Activated CD8-positive, alpha-beta T cell treated with anti-CD3 and anti-CD28 coated beads for 36 hours (primary cell): ENCODE measurements at regions not wholly inside any gene's neighbourhood (a gene's known extent, or its start where the extent isn't known, plus 50 kb on each side); places are given as distances from the start of the nearest gene placed in this dataset.

Source experiments
- ATAC-seq: fragments of 200-7000 bp; cut with Tn5 transposase; one replicate; pipeline ENCODE4 v1.10.0; 2021; ENCODE audit warnings: mild to moderate bottlenecking, moderate library complexity
- CTCF ChIA-PET: fragments of 350-600 bp; sonication (Branson Sonifier 250); formaldehyde crosslinking; loops from one replicate; lab custom pipeline; 2021; ENCODE audit warnings: antibody characterized with exemption; lab: Charles Lee
- POLR2A ChIA-PET: fragments of 350-600 bp; sonication (Branson Sonifier 250); formaldehyde crosslinking; loops from one replicate; lab custom pipeline; 2021; ENCODE audit warnings: antibody characterized with exemption; lab: Charles Lee
- DNase-seq: peaks from one replicate; pipeline ENCODE4 v3.0.0-alpha.2; 2020
- H3K27ac Mint-ChIP-seq: one replicate; pipeline ENCODE4 v1.8.0; 2021; ENCODE audit warnings: mild to moderate bottlenecking, mixed read lengths
- H3K27me3 Mint-ChIP-seq: one replicate; pipeline ENCODE4 v1.8.0; 2021; ENCODE audit warnings: mixed read lengths
- H3K36me3 Mint-ChIP-seq: one replicate; pipeline ENCODE4 v1.8.0; 2021; ENCODE audit warnings: low read depth, mixed read lengths
- H3K4me1 Mint-ChIP-seq: one replicate; pipeline ENCODE4 v1.8.0; 2021; ENCODE audit warnings: low read depth, mixed read lengths
- H3K4me3 Mint-ChIP-seq: one replicate; pipeline ENCODE4 v1.8.0; 2021; ENCODE audit warnings: mild to moderate bottlenecking, moderate library complexity, mixed read lengths
- H3K9me3 Mint-ChIP-seq: one replicate; pipeline ENCODE4 v1.8.0; 2021; ENCODE audit warnings: mixed read lengths
- CTCF ChIP-seq: fragments of 200-600 bp; IDR thresholded peaks from one replicate; pipeline ENCODE4 v1.8.0; 2022; ENCODE audit warnings: antibody characterized with exemption, mild to moderate bottlenecking
- intact Hi-C: fragments of 100-400 bp; cut with micrococcal nuclease; formaldehyde crosslinking; loops from one replicate; pipeline ENCODE4 v1.10.0; 2022

GRCh38 chr11:44380009-44380313 is 70.0 kb upstream of the ALX4 start:
- ATAC-seq (no peak), DNase-seq (no peak)
- POLR2A ChIA-PET: no interaction called here
- Mint-ChIP-seq H3K9me3 (no peaks in the 10 kb centered on the region), H3K27ac (no peak overlapping the region), H3K36me3 (no peaks in the 10 kb centered on the region), H3K27me3 (peaks cover 2% of the 10 kb centered on the region), H3K4me1 (no peaks in the 10 kb centered on the region), H3K4me3 (no peak overlapping the region)
- TF ChIP-seq CTCF: no peak
- CTCF ChIA-PET: no interaction called here
- intact Hi-C loops: no loop called here

- peaks cover 5% of the 10 kb centered on the region for H3K27me3 Mint-ChIP-seq
- no peaks in the 10 kb centered on the region for H3K9me3 Mint-ChIP-seq
- H3K27ac Mint-ChIP-seq: no peak overlapping the region
- intact Hi-C loops: no loop called here
- ChIA-PET POLR2A (no interaction called here), CTCF (no interaction called here)
- ATAC-seq (no peak), DNase-seq (no peak)
- H3K4me3 Mint-ChIP-seq: no peak overlapping the region
- H3K4me1 Mint-ChIP-seq: no peaks in the 10 kb centered on the region
- no peaks in the 10 kb centered on the region for H3K36me3 Mint-ChIP-seq
- TF ChIP-seq CTCF: no peak
Observed at GRCh38 chr11:44380820-44381219, 70.9 kb upstream of the ALX4 start.

- DNase-seq (no peak), ATAC-seq (no peak)
- Mint-ChIP-seq H3K36me3 (no peaks in the 10 kb centered on the region), H3K27ac (no peak overlapping the region), H3K4me3 (no peak overlapping the region), H3K9me3 (no peaks in the 10 kb centered on the region), H3K4me1 (no peaks in the 10 kb centered on the region), H3K27me3 (peaks cover 5% of the 10 kb centered on the region)
- TF ChIP-seq CTCF: no peak
- intact Hi-C loops: no loop called here
- ChIA-PET POLR2A (no interaction called here), CTCF (no interaction called here)
Observed at GRCh38 chr11:44381261-44381660, 71.3 kb upstream of the ALX4 start.

GRCh38 chr11:44382118-44382517 is 72.2 kb upstream of the ALX4 start:
- Mint-ChIP-seq H3K27ac (no peak overlapping the region), H3K9me3 (no peaks in the 10 kb centered on the region), H3K36me3 (no peaks in the 10 kb centered on the region), H3K27me3 (peaks cover 5% of the 10 kb centered on the region), H3K4me3 (no peak overlapping the region), H3K4me1 (no peaks in the 10 kb centered on the region)
- no peak for ATAC-seq
- DNase-seq: no peak
- ChIA-PET CTCF (no interaction called here), POLR2A (interaction anchor here (0.5 kb wide), 1 partner anchor 32 kb away, joined by 3 read pairs; no protein-coding TSS in a partner anchor)
- no peak for TF ChIP-seq CTCF
- intact Hi-C loops: no loop called here

GRCh38 chr11:44382656-44383240 is 72.8 kb upstream of the ALX4 start:
- H3K27me3 Mint-ChIP-seq: peaks cover 5% of the 10 kb centered on the region
- no peak for TF ChIP-seq CTCF
- no peak for DNase-seq
- ChIA-PET CTCF (no interaction called here), POLR2A (no interaction called here)
- no peak overlapping the region for H3K4me3 Mint-ChIP-seq
- H3K4me1 Mint-ChIP-seq: no peaks in the 10 kb centered on the region
- intact Hi-C loops: no loop called here
- H3K9me3 Mint-ChIP-seq: no peaks in the 10 kb centered on the region
- ATAC-seq: no peak
- no peaks in the 10 kb centered on the region for H3K36me3 Mint-ChIP-seq
- no peak overlapping the region for H3K27ac Mint-ChIP-seq
